ENCODE measurements at regions not wholly inside any gene's neighbourhood (a gene's known extent, or its start where the extent isn't known, plus 50 kb on each side); places are given as distances from the start of the nearest gene placed in this dataset.

DNA sequence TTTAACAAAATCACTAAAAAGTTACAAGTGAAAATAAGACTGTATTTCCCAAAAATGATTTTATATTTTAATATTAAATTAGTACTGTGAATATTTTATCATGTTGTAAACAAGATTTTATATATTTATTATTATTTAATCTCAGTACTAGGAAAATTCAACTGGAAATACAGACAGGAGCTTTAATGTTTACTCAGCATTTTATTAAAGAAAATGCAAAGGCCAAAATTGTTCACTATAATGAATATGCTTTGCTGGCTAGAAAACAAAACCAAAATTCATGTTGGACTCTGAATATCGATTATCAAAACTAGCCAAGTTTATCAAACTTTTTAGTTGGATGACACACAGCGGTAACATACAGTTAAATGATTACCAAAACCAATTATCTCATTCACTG is 782.3 kb downstream of the AMY1C start:
- Histone ChIP-seq H3K9me1 (replicated peaks; ENCODE audit: control insufficient read depth, extremely low read depth, insufficient read depth, low read length) (no peaks in the 10 kb centered on the region), H3K9ac (replicated peaks; ENCODE audit: extremely low read depth, insufficient read depth, low read length) (no peak overlapping the region), H3K9me3 (replicated peaks; ENCODE audit: control insufficient read depth, insufficient read depth, low read length) (no peaks in the 10 kb centered on the region), H3K79me2 (ENCODE audit: control insufficient read depth, insufficient read depth, low read length) (no peaks in the 10 kb centered on the region), H2AFZ (ENCODE audit: low read depth, low read length) (no peak overlapping the region), H3K4me2 (ENCODE audit: insufficient read depth, low read length) (no peak overlapping the region), H3K27me3 (ENCODE audit: control insufficient read depth in 2 of 2, insufficient read depth in 2 of 2, low read length in 2 of 2) (no peaks in the 10 kb centered on the region), H3K4me3 (replicated peaks in 1 of 3; ENCODE audit: insufficient read depth in 1 of 3, low read depth in 1 of 3, low read length in 3 of 3) (no peak overlapping the region), H3K36me3 (ENCODE audit: control insufficient read depth in 2 of 2, extremely low read depth in 1 of 2, insufficient read depth in 2 of 2, low read length in 2 of 2) (no peaks in the 10 kb centered on the region), H3K27ac (ENCODE audit: insufficient read depth, low read depth, low read length) (no peak overlapping the region), H4K20me1 (replicated peaks; ENCODE audit: control insufficient read depth, extremely low read depth, insufficient read depth, low read length) (no peaks in the 10 kb centered on the region), H3K4me1 (ENCODE audit: control insufficient read depth, extremely low read depth, insufficient read depth, low read length) (no peaks in the 10 kb centered on the region)
- FAIRE-seq (no peak), DNase-seq (ENCODE audit: low read depth, low spot score) (no peak)
- intact Hi-C loops (cut with micrococcal nuclease) (no loop called here), dilution Hi-C loops (cut with MboI; ENCODE audit: extremely low pct_ligation_motif_present, low sequenced_read_pairs) (no loop called here)
- no TSS peak for BruUV-seq (replicated peaks)
- TF ChIP-seq, protein P1, sequence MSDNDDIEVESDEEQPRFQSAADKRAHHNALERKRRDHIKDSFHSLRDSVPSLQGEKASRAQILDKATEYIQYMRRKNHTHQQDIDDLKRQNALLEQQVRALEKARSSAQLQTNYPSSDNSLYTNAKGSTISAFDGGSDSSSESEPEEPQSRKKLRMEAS (IDR thresholded peaks at IDR 0.05; ENCODE audit: insufficient read depth, insufficient read length) = no peak
- no peak for TF ChIP-seq JUN (IDR thresholded peaks at IDR 0.05; ENCODE audit: borderline replicate concordance, insufficient read depth, insufficient read length, low read depth)
- TF ChIP-seq POLR2AphosphoS5 (IDR thresholded peaks at IDR 0.05; ENCODE audit: insufficient read depth, low read depth, low read length) = no peak
- no peak for TF ChIP-seq MYC (IDR thresholded peaks at IDR 0.05; ENCODE audit: low read depth, low read length)
- ChIA-PET POLR2A (no interaction called here), CTCF (no interaction called here)

DNA sequence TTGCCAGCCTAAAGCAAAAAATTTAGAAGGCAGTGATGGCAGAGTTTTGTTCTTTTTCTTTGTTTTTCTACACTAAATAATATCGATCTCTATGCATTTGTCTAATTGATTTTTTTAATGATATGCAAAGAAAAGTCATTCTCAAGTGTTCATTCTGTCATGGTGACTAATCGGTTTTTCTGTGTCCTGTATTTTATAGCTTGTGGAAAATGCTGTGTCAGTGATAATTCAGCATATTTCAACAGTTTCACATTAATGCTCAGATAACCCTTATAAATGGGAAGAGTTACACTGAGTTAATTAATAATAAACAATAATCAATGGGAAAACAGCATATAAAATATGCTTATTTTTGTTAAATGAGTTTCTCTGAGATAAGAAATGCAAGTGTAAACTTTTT is 824.9 kb downstream of the AMY1C start:
- dilution Hi-C loops (cut with MboI; ENCODE audit: extremely low pct_ligation_motif_present, low sequenced_read_pairs) (no loop called here), intact Hi-C loops (cut with micrococcal nuclease) (no loop called here)
- no peak for DNase-seq (ENCODE audit: low read depth, low spot score)
- no peak overlapping the region for H3K9ac ChIP-seq (replicated peaks; ENCODE audit: extremely low read depth, insufficient read depth, low read length)
- no peaks in the 10 kb centered on the region for H3K79me2 ChIP-seq (ENCODE audit: control insufficient read depth, insufficient read depth, low read length)
- H3K4me3 ChIP-seq (replicated peaks in 1 of 3; ENCODE audit: insufficient read depth in 1 of 3, low read depth in 1 of 3, low read length in 3 of 3) = no peak overlapping the region
- H3K9me1 ChIP-seq (replicated peaks; ENCODE audit: control insufficient read depth, extremely low read depth, insufficient read depth, low read length) = no peaks in the 10 kb centered on the region
- no peak overlapping the region for H3K27ac ChIP-seq (ENCODE audit: insufficient read depth, low read depth, low read length)
- no peaks in the 10 kb centered on the region for H3K4me1 ChIP-seq (ENCODE audit: control insufficient read depth, extremely low read depth, insufficient read depth, low read length)
- no peaks in the 10 kb centered on the region for H3K36me3 ChIP-seq (ENCODE audit: control insufficient read depth in 2 of 2, extremely low read depth in 1 of 2, insufficient read depth in 2 of 2, low read length in 2 of 2)
- H3K4me2 ChIP-seq (ENCODE audit: insufficient read depth, low read length) = no peak overlapping the region
- H4K20me1 ChIP-seq (replicated peaks; ENCODE audit: control insufficient read depth, extremely low read depth, insufficient read depth, low read length) = no peaks in the 10 kb centered on the region
- H3K9me3 ChIP-seq (replicated peaks; ENCODE audit: control insufficient read depth, insufficient read depth, low read length) = peaks cover 2% of the 10 kb centered on the region
- H2AFZ ChIP-seq (ENCODE audit: low read depth, low read length) = no peak overlapping the region
- CTCF ChIA-PET = no interaction called here
- no TSS peak for BruUV-seq (replicated peaks)
- POLR2A ChIA-PET = no interaction called here
- FAIRE-seq = no peak
- TF ChIP-seq, protein P2, sequence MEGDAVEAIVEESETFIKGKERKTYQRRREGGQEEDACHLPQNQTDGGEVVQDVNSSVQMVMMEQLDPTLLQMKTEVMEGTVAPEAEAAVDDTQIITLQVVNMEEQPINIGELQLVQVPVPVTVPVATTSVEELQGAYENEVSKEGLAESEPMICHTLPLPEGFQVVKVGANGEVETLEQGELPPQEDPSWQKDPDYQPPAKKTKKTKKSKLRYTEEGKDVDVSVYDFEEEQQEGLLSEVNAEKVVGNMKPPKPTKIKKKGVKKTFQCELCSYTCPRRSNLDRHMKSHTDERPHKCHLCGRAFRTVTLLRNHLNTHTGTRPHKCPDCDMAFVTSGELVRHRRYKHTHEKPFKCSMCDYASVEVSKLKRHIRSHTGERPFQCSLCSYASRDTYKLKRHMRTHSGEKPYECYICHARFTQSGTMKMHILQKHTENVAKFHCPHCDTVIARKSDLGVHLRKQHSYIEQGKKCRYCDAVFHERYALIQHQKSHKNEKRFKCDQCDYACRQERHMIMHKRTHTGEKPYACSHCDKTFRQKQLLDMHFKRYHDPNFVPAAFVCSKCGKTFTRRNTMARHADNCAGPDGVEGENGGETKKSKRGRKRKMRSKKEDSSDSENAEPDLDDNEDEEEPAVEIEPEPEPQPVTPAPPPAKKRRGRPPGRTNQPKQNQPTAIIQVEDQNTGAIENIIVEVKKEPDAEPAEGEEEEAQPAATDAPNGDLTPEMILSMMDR (IDR thresholded peaks at IDR 0.05; ENCODE audit: extremely low read depth in 1 of 2, insufficient read depth in 1 of 2, low read depth in 1 of 2, low read length in 2 of 2) = no peak
- TF ChIP-seq POLR2A (IDR thresholded peaks at IDR 0.05; ENCODE audit: low read depth, low read length) (no peak), POLR2AphosphoS5 (IDR thresholded peaks at IDR 0.05; ENCODE audit: insufficient read depth, low read depth, low read length) (no peak), EZH2 (IDR thresholded peaks at IDR 0.05; ENCODE audit: borderline replicate concordance, low read depth, low read length, severe bottlenecking) (no peak), MYC (IDR thresholded peaks at IDR 0.05; ENCODE audit: low read depth, low read length) (no peak), GATA2 (IDR thresholded peaks at IDR 0.05; ENCODE audit: insufficient read depth, insufficient read length, low read depth, low read length) (no peak), FOS (IDR thresholded peaks at IDR 0.05; ENCODE audit: borderline replicate concordance, insufficient read depth, low read length) (no peak), JUN (IDR thresholded peaks at IDR 0.05; ENCODE audit: borderline replicate concordance, insufficient read depth, insufficient read length, low read depth) (no peak)
- TF ChIP-seq, protein P1 (IDR thresholded peaks at IDR 0.05; ENCODE audit: insufficient read depth, insufficient read length) = no peak
- H3K27me3 ChIP-seq (ENCODE audit: control insufficient read depth in 2 of 2, insufficient read depth in 2 of 2, low read length in 2 of 2) = no peaks in the 10 kb centered on the region

Data from endothelial cell of umbilical vein (primary cell).